NCI-H226 (cell line): ENCODE measurements at regions not wholly inside any gene's neighbourhood (a gene's known extent, or its start where the extent isn't known, plus 50 kb on each side); places are given as distances from the start of the nearest gene placed in this dataset.
A peak's percentile ranks its signal among the peaks of the same experiment; 100 is the strongest.

ENCODE experiments used
- DNase-seq: peaks from one replicate; pipeline ENCODE4 v3.0.0-alpha.2; 2015

GRCh38 chr15:29349196-29349595 lies 79.6 kb upstream of the NSMCE3 start:
- DNase-seq, result no peak

GRCh38 chr15:29348336-29348914 lies 78.8 kb upstream of the NSMCE3 start:
- no peak for DNase-seq

- DNase-seq, result no peak
Measured at GRCh38 chr15:29346998-29347397, 77.4 kb upstream of the NSMCE3 start.

GRCh38 chr15:29345549-29346525 lies 76.2 kb upstream of the NSMCE3 start:
- no peak for DNase-seq

GRCh38 chr15:29344474-29344873 lies 74.9 kb upstream of the NSMCE3 start:
- no peak for DNase-seq

- no peak for DNase-seq
Measured at GRCh38 chr15:29343229-29343628, 73.6 kb upstream of the NSMCE3 start.

GRCh38 chr15:29342201-29342600 lies 72.6 kb upstream of the NSMCE3 start:
- DNase-seq, result no peak

- peak; percentile 8 for DNase-seq
Measured at GRCh38 chr15:29337156-29337959, 67.7 kb upstream of the NSMCE3 start.

- DNase-seq, result no peak
Measured at GRCh38 chr15:29334544-29334943, 64.9 kb upstream of the NSMCE3 start.

- DNase-seq, result no peak
Measured at GRCh38 chr15:29333261-29333660, 63.6 kb upstream of the NSMCE3 start.

GRCh38 chr15:29331669-29332068 lies 62.0 kb upstream of the NSMCE3 start:
- DNase-seq, result no peak

- DNase-seq, result no peak
Measured at GRCh38 chr15:29331071-29331470, 61.4 kb upstream of the NSMCE3 start.

GRCh38 chr15:29324746-29325145 lies 55.1 kb upstream of the NSMCE3 start:
- DNase-seq, result no peak

- DNase-seq, result no peak
Measured at GRCh38 chr15:29323557-29323956, 53.9 kb upstream of the NSMCE3 start.

- DNase-seq, result no peak
Measured at GRCh38 chr15:29322415-29322814, 52.8 kb upstream of the NSMCE3 start.

- DNase-seq, result no peak
Measured at GRCh38 chr15:29320420-29320819, 50.8 kb upstream of the NSMCE3 start.

- DNase-seq, result no peak
Measured at GRCh38 chr15:29319823-29320222, 50.2 kb upstream of the NSMCE3 start.
